B cell (primary cell): ENCODE measurements at regions not wholly inside any gene's neighbourhood (a gene's known extent, or its start where the extent isn't known, plus 50 kb on each side); places are given as distances from the start of the nearest gene placed in this dataset.

Source experiments
- ATAC-seq: fragments of 200-7000 bp; cut with Tn5 transposase; one replicate; pipeline ENCODE4 v1.10.0; 2021; ENCODE audit warnings: low read depth, mild to moderate bottlenecking, moderate number of reproducible peaks, moderate library complexity
- CTCF ChIA-PET: fragments of 350-600 bp; sonication (Branson Sonifier 250); formaldehyde crosslinking; loops from one replicate; lab custom pipeline; 2021; ENCODE audit warnings: antibody characterized with exemption, inconsistent platforms; lab: Charles Lee
- POLR2A ChIA-PET: fragments of 350-600 bp; sonication (Branson Sonifier 250); formaldehyde crosslinking; loops from one replicate; lab custom pipeline; 2021; ENCODE audit warnings: antibody characterized with exemption; lab: Charles Lee
- DNase-seq: peaks from one replicate; pipeline ENCODE4 v3.0.0; 2013
- H2AFZ ChIP-seq: 2 replicates; pipeline ENCODE4 v1.6.1; 2012; ENCODE audit warnings: mild to moderate bottlenecking, low read depth, low read length; ENCODE audit not compliant: insufficient read depth, poor library complexity, severe bottlenecking
- H3K27ac ChIP-seq, 2 donors: 1 replicate in 1 of 2; 2 replicates in 1 of 2; pipeline ENCODE4 v1.5.1; 2012 to 2013; ENCODE audit warnings: low read length in 2 of 2, mild to moderate bottlenecking in 2 of 2, moderate library complexity in 1 of 2
- H3K27me3 ChIP-seq, 4 experiments: fragments of 200-600 bp in 1 of 4; sonication (generic) in 1 of 4; replicated peaks in 1 of 4; 1 replicate in 2 of 4; 2 replicates in 2 of 4; pipeline versions ENCODE4 v1.6.1 to v1.7.0; 2013 to 2016; ENCODE audit warnings: low read length in 3 of 4, mild to moderate bottlenecking in 2 of 4, mixed read lengths in 1 of 4, moderate library complexity in 1 of 4; ENCODE audit not compliant: insufficient read depth in 4 of 4, control insufficient read depth in 3 of 4; ENCODE audit errors: control extremely low read depth in 1 of 4
- H3K36me3 ChIP-seq, 2 experiments: replicated peaks in 1 of 2; 1 replicate in 1 of 2; 2 replicates in 1 of 2; pipeline versions ENCODE4 v1.6.1 to v1.7.1; 2013; ENCODE audit warnings: low read length in 1 of 2; ENCODE audit not compliant: insufficient read depth in 2 of 2, control insufficient read depth in 1 of 2; ENCODE audit errors: control extremely low read depth in 1 of 2, extremely low read depth in 1 of 2
- H3K4me1 ChIP-seq, 2 donors: fragments of 200-600 bp in 1 of 2; sonication (generic) in 1 of 2; 1 replicate in 1 of 2; 2 replicates in 1 of 2; pipeline versions ENCODE4 v1.5.1 to v1.6.1; 2013 to 2017; ENCODE audit warnings: low read length in 2 of 2; ENCODE audit not compliant: control insufficient read depth in 2 of 2, insufficient read depth in 2 of 2
- H3K4me2 ChIP-seq: replicated peaks from 2 replicates; pipeline ENCODE3; 2012; ENCODE audit warnings: mild to moderate bottlenecking, low read depth, low read length; ENCODE audit not compliant: poor library complexity, severe bottlenecking
- H3K4me3 ChIP-seq, 5 experiments: fragments of 200-600 bp in 1 of 5; sonication (generic) in 1 of 5; 1 replicate in 3 of 5; 2 replicates in 2 of 5; pipeline versions ENCODE4 v1.5.1 to v1.7.0; 2011 to 2016; ENCODE audit warnings: low read length in 4 of 5, mild to moderate bottlenecking in 4 of 5, low read depth in 2 of 5, control low read depth in 1 of 5, moderate library complexity in 1 of 5; ENCODE audit not compliant: insufficient read depth in 1 of 5; ENCODE audit errors: control extremely low read depth in 1 of 5, extremely low read depth in 1 of 5
- H3K79me2 ChIP-seq: fragments of 200-600 bp; sonication (generic); one replicate; pipeline ENCODE4 v1.6.0; 2016; ENCODE audit warnings: low read length; ENCODE audit not compliant: control insufficient read depth, insufficient read depth
- H3K9ac ChIP-seq: fragments of 200-600 bp; sonication (generic); 2 replicates; pipeline ENCODE4 v1.6.1; 2017; ENCODE audit warnings: mild to moderate bottlenecking, low read length, moderate library complexity
- H3K9me3 ChIP-seq, 3 donors: one replicate each; pipeline versions ENCODE4 v1.6.1 to v1.7.1; 2013; ENCODE audit warnings: low read length in 2 of 3; ENCODE audit not compliant: control insufficient read depth in 2 of 3, insufficient read depth in 1 of 3; ENCODE audit errors: control extremely low read depth in 1 of 3
- H4K20me1 ChIP-seq: 2 replicates; pipeline ENCODE4 v1.6.0; 2012; ENCODE audit warnings: mild to moderate bottlenecking, low read length; ENCODE audit not compliant: insufficient read depth, control insufficient read depth, poor library complexity, severe bottlenecking
- H3K27ac Mint-ChIP-seq: one replicate; pipeline ENCODE4 v1.8.0; 2021; ENCODE audit warnings: mixed read lengths
- H3K27me3 Mint-ChIP-seq: one replicate; pipeline ENCODE4 v1.8.0; 2021; ENCODE audit warnings: mixed read lengths
- H3K4me1 Mint-ChIP-seq: one replicate; pipeline ENCODE4 v1.8.0; 2021; ENCODE audit warnings: mixed read lengths
- H3K4me3 Mint-ChIP-seq: one replicate; pipeline ENCODE4 v1.8.0; 2021; ENCODE audit warnings: mixed read lengths
- H3K9me3 Mint-ChIP-seq: one replicate; pipeline ENCODE4 v1.8.0; 2022; ENCODE audit warnings: mixed read lengths; ENCODE audit not compliant: insufficient read depth
- EZH2 ChIP-seq: IDR thresholded peaks from 2 replicates; pipeline ENCODE4 v1.6.1; 2012; ENCODE audit warnings: borderline replicate concordance, low read depth, mild to moderate bottlenecking, moderate library complexity, low read length; ENCODE audit not compliant: insufficient read depth, poor library complexity, severe bottlenecking
- whole genome bisulfite sequencing: methylation state at CpG from one replicate; pipeline ENCODE4 v1.1.5; 2013; ENCODE audit warnings: missing lambda C conversion rate; ENCODE audit not compliant: insufficient coverage; 5-methylcytosine and 5-hydroxymethylcytosine counted together
- intact Hi-C: fragments of 100-400 bp; cut with micrococcal nuclease; formaldehyde crosslinking; loops from one replicate; pipeline ENCODE4 v1.10.0; 2022
- TF ChIP-seq, protein P1 (sequence below): fragments of 200-600 bp; IDR thresholded peaks from one replicate; pipeline ENCODE4 v1.8.0; 2022; ENCODE audit warnings: antibody characterized with exemption, mild to moderate bottlenecking

DNA sequence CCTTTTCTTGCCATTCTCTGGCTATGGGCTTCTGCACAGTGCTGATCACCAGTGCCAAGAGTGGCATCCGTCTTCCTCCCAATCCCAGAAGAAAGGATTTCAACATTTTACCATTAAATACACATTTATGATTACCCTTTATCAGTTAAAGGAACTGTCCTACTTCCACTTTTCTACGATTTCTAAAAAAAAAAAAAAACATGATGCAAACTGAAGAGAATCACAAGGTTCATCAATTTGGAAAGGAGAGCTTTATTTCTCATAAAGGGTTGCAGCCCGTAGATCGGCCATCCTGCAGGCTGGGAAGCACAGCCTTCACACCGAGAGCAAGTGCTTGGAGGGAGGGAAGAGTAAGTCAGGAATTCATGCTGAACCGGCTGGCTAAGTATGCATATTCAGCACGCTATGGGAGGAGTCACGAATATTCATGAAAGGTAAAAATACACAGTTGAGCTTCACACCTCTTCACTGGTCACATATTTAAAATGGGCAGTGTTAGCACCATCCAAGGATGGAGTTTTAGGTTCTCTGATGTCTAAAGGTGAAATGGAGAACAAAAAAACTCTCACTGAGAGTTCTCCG lies 52.5 kb upstream of the SEMA4D start:
- Histone ChIP-seq H3K9ac (no peak overlapping the region), H3K36me3 (no peaks in the 10 kb centered on the region), H3K4me1 (peaks cover 1 to 6% of the 10 kb centered on the region in 2 donors), H3K79me2 (peaks cover 6% of the 10 kb centered on the region), H3K27me3 (peaks cover 0 to 2% (median 0%) of the 10 kb centered on the region in 4 experiments), H3K4me2 (no peak overlapping the region), H2AFZ (no peak overlapping the region), H3K27ac (no peak overlapping the region), H4K20me1 (no peaks in the 10 kb centered on the region), H3K9me3 (peaks cover 0 to 12% (median 5%) of the 10 kb centered on the region in 3 donors), H3K4me3 (no peak overlapping the region)
- no peak for DNase-seq
- Mint-ChIP-seq H3K27me3 (no peaks in the 10 kb centered on the region), H3K9me3 (peaks cover 6% of the 10 kb centered on the region), H3K27ac (no peak overlapping the region), H3K4me3 (no peak overlapping the region), H3K4me1 (peaks cover 9% of the 10 kb centered on the region)
- POLR2A ChIA-PET, result interaction anchor here (1.2 to 1.6 kb wide), 2 partner anchors 149 to 177 kb away, joined by 3 to 4 read pairs; no protein-coding TSS in a partner anchor
- intact Hi-C loops, result no loop called here
- 89% methylated on average over 5 of the region's 9 CpGs for WGBS
- CTCF ChIA-PET, result interaction anchor here (0.7 to 7.0 kb wide), 29 partner anchors 12 to 550 kb away, joined by 3 to 155 read pairs (median 15); no protein-coding TSS in a partner anchor
- TF ChIP-seq, protein P1, sequence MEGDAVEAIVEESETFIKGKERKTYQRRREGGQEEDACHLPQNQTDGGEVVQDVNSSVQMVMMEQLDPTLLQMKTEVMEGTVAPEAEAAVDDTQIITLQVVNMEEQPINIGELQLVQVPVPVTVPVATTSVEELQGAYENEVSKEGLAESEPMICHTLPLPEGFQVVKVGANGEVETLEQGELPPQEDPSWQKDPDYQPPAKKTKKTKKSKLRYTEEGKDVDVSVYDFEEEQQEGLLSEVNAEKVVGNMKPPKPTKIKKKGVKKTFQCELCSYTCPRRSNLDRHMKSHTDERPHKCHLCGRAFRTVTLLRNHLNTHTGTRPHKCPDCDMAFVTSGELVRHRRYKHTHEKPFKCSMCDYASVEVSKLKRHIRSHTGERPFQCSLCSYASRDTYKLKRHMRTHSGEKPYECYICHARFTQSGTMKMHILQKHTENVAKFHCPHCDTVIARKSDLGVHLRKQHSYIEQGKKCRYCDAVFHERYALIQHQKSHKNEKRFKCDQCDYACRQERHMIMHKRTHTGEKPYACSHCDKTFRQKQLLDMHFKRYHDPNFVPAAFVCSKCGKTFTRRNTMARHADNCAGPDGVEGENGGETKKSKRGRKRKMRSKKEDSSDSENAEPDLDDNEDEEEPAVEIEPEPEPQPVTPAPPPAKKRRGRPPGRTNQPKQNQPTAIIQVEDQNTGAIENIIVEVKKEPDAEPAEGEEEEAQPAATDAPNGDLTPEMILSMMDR, result no peak
- no peak for TF ChIP-seq EZH2
- no peak for ATAC-seq

DNA sequence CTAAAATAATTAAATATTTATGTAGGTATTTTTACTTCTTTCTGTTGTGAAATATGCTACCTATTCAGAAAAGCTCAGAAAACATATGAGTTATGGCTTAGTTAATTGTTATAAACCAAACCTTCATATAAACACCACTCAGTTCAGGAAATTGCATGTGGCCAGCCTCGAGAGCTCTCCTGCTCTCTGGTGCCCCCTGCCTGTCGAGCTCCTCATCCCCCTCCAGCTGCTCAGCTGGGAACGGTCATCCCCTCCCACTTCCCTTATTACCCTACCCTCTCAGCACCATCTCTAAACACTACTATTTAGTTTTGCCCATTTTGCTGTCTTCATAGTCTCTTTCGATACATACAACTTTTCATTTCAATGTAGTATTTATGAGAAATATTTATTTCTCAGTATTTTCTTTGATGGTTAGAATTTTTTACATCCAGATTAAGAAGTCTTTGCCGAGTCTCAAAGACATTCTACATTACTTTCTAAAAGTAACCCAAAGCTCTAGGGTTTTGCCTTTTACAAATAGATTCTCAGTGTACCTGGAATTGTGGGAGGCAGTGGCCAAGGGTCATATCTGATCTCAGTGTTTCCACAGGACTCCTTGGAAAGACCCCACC lies 51.2 kb upstream of the SEMA4D start:
- no peaks in the 10 kb centered on the region for H3K36me3 ChIP-seq
- H4K20me1 ChIP-seq, result no peaks in the 10 kb centered on the region
- Mint-ChIP-seq H3K27me3 (no peaks in the 10 kb centered on the region), H3K4me3 (no peak overlapping the region), H3K4me1 (peaks cover 6% of the 10 kb centered on the region), H3K9me3 (peaks cover 9% of the 10 kb centered on the region), H3K27ac (peak overlapping the region; percentile 37)
- CTCF ChIA-PET, result interaction anchor here (0.7 to 7.0 kb wide), 63 partner anchors 10 to 553 kb away, joined by 3 to 155 read pairs (median 7); partner anchors contain the start of genes SECISBP2 and SEMA4D
- H3K4me2 ChIP-seq, result no peak overlapping the region
- intact Hi-C loops, result loop anchor here (1.0 to 2.0 kb wide), 7 partner anchors 27 to 230 kb away; partner anchors contain the start of gene SEMA4D
- peaks cover 0 to 4% of the 10 kb centered on the region in 2 donors for H3K4me1 ChIP-seq
- DNase-seq, result peak; percentile 89
- H2AFZ ChIP-seq, result no peak overlapping the region
- peak; percentile 100 for ATAC-seq
- TF ChIP-seq, protein P1, result peak; percentile 98
- no peak for TF ChIP-seq EZH2
- no peak overlapping the region for H3K9ac ChIP-seq
- no peak overlapping the region for H3K27ac ChIP-seq
- no peaks in the 10 kb centered on the region for H3K27me3 ChIP-seq
- H3K4me3 ChIP-seq, result no peak overlapping the region
- peaks cover 1 to 13% (median 12%) of the 10 kb centered on the region in 3 donors for H3K9me3 ChIP-seq
- POLR2A ChIA-PET, result interaction anchor here (0.6 to 1.6 kb wide), 9 partner anchors 52 to 176 kb away, joined by 3 to 6 read pairs (median 3); no protein-coding TSS in a partner anchor
- WGBS, result 0% methylated on average over 3 of the region's 5 CpGs
- H3K79me2 ChIP-seq, result peaks cover 6% of the 10 kb centered on the region
